Esophagus squamous epithelium (tissue), 4 donors: ENCODE measurements at regions not wholly inside any gene's neighbourhood (a gene's known extent, or its start where the extent isn't known, plus 50 kb on each side); places are given as distances from the start of the nearest gene placed in this dataset.

Experiments used
- CTCF ChIP-seq, 6 experiments: fragments of 450-650 bp in 4 of 6; fragments of 200-600 bp in 2 of 6; sonication (generic) in 2 of 6; IDR thresholded peaks; one replicate each; pipeline ENCODE4 v1.5.1; 2016 to 2019; ENCODE audit warnings: antibody characterized with exemption in 6 of 6, mild to moderate bottlenecking in 4 of 6, moderate library complexity in 4 of 6
- POLR2A ChIP-seq, 4 donors: fragments of 450-650 bp; IDR thresholded peaks; one replicate each; pipeline ENCODE4 v1.6.1; 2017; ENCODE audit warnings: antibody characterized with exemption in 4 of 4, mild to moderate bottlenecking in 4 of 4, moderate library complexity in 3 of 4

DNA sequence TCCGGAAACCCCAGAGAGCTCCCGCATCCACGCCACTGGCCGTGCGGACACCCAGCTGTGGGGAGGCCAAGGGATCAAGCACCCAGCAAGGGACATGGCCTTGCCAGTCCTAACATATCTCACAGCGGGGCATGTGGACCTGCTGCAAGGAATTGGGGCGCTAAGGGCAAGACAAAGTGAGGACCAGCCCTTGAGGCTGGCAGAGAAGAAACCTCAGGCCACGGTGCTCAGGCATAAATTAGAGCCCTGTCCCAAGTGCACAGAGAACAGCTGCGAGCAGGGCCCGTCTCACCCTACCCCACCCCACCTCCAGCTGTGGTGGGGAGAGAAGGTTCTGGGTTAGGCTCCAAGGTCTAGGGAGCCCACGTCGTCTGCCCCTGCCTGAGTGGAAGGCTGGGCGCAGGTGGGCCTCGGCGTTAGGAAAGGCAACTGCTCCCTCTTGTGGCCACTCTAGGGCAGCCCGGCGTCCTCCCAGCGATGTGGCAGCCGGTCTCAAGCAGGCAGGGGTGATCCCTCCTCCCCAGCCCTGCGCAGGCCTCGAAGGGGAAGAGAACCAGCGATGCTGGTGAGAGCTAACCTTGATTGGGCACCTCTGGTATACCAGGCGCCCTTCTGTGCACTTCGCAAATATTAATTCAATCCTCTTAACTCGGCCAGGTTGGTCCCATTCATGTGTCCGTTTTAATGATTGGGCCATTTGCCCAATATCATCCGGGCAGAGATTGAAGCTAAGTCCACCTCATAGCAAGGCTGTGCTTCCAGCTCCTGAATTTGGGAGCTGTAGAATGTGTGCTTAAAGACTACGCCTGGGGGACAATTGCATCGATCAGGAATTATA lies 235.8 kb downstream of the NFATC2 start:
- TF ChIP-seq CTCF (IDR thresholded peaks at IDR 0.05) (peak; percentile 56 to 93 (median 90)), POLR2A (IDR thresholded peaks at IDR 0.05) (no peak)
